GM12878 (cell line): ENCODE measurements at regions not wholly inside any gene's neighbourhood (a gene's known extent, or its start where the extent isn't known, plus 50 kb on each side); places are given as distances from the start of the nearest gene placed in this dataset.
"Not testable (repeated sequence)": the region's sequence is repeated elsewhere in the genome, so short reads cannot be mapped to it uniquely, and the experiment has no call there.

Experiments used
- ATAC-seq: fragments of 200-7000 bp; cut with Tn5 transposase; 3 replicates; pipeline ENCODE4 v1.9.1; 2020; ENCODE audit warnings: mild to moderate bottlenecking, moderate library complexity
- BruUV-seq: library from RNA; stranded (reverse); fragments of 400-500 nt; replicated peaks from 2 replicates; lab custom pipeline; 2021; lab: Mats Ljungman, UMichigan
- CTCF ChIA-PET: fragments of 300-600 bp; sonication (Branson Sonifier 250); formaldehyde crosslinking; extraction: SDS; loops from one replicate; lab custom pipeline; 2021; ENCODE audit warnings: inconsistent platforms; lab: Yijun Ruan, JAX
- POLR2A ChIA-PET: fragments of 350-600 bp; formaldehyde crosslinking; extraction: SDS; loops from one replicate; lab custom pipeline; 2021; ENCODE audit warnings: inconsistent platforms; lab: Charles Lee
- RAD21 ChIA-PET: fragments of 300-600 bp; sonication (Branson Sonifier 250); formaldehyde crosslinking; loops from one replicate; lab custom pipeline; 2023; ENCODE audit warnings: antibody characterized with exemption; ENCODE audit not compliant: unreplicated experiment; lab: Charles Lee
- SMC1A ChIA-PET: fragments of 300-600 bp; sonication (Branson Sonifier 250); formaldehyde crosslinking; loops from one replicate; lab custom pipeline; 2023; ENCODE audit not compliant: unreplicated experiment, uncharacterized antibody; lab: Charles Lee
- DNase-seq: peaks from one replicate; pipeline ENCODE4 v3.0.0-alpha.2; 2011; ENCODE audit warnings: low read depth, low spot score
- FAIRE-seq: peaks from 3 replicates; lab custom pipeline; 2011; peaks lifted over from hg19 to GRCh38; lab: Jason Lieb, UNC
- H2AFZ ChIP-seq: 2 replicates; pipeline ENCODE4 v1.6.0; 2011; ENCODE audit warnings: low read depth, low read length, control low read depth; ENCODE audit not compliant: control insufficient read depth
- H3K27ac ChIP-seq: 2 replicates; pipeline ENCODE4 v1.5.1; 2011; ENCODE audit warnings: control low read depth; ENCODE audit not compliant: control insufficient read depth, insufficient read depth
- H3K27me3 ChIP-seq, 2 experiments: replicated peaks in 1 of 2; 2 replicates each; pipeline versions ENCODE4 v1.6.0 to v1.6.1; 2011; ENCODE audit warnings: low read length in 1 of 2; ENCODE audit not compliant: control insufficient read depth in 2 of 2, insufficient read depth in 2 of 2
- H3K36me3 ChIP-seq, 2 experiments: 2 replicates each; pipeline ENCODE4 v1.5.1; 2011; ENCODE audit warnings: low read length in 1 of 2; ENCODE audit not compliant: control insufficient read depth in 2 of 2, insufficient read depth in 2 of 2
- H3K4me1 ChIP-seq: 2 replicates; pipeline ENCODE4 v1.6.1; 2011; ENCODE audit warnings: mild to moderate bottlenecking, low read length, moderate library complexity, mixed read lengths; ENCODE audit not compliant: control insufficient read depth, insufficient read depth
- H3K4me2 ChIP-seq: 2 replicates; pipeline ENCODE4 v1.6.0; 2011; ENCODE audit warnings: control low read depth; ENCODE audit not compliant: control insufficient read depth, insufficient read depth
- H3K4me3 ChIP-seq: fragments of 200-600 bp; sonication (generic); 2 replicates; pipeline ENCODE4 v1.5.1; 2016
- H3K79me2 ChIP-seq: 2 replicates; pipeline ENCODE4 v1.6.0; 2011; ENCODE audit warnings: low read length; ENCODE audit not compliant: control insufficient read depth, insufficient read depth
- H3K9ac ChIP-seq: 2 replicates; pipeline ENCODE4 v1.8.0; 2011; ENCODE audit warnings: low read length, control low read depth, mixed read lengths; ENCODE audit not compliant: control insufficient read depth, insufficient read depth
- H3K9me3 ChIP-seq: replicated peaks from 3 replicates; pipeline ENCODE4 v1.5.1; 2011; ENCODE audit warnings: mild to moderate bottlenecking, low read length; ENCODE audit not compliant: control insufficient read depth, insufficient read depth
- H4K20me1 ChIP-seq: 2 replicates; pipeline ENCODE4 v1.6.0; 2011; ENCODE audit not compliant: control insufficient read depth, insufficient read depth
- IRF4 ChIP-seq: IDR thresholded peaks from 2 replicates; pipeline ENCODE4 v1.6.1; 2011; ENCODE audit warnings: low read depth, low read length
- RCOR1 ChIP-seq: conservative IDR thresholded peaks from 2 replicates; pipeline ENCODE4 v1.6.1; 2012; ENCODE audit warnings: low read depth, low read length, improper control_type of control experiment
- RELA ChIP-seq: fragments of 450-650 bp; IDR thresholded peaks from 2 replicates; pipeline ENCODE4 v1.8.0; 2014; ENCODE audit warnings: borderline replicate concordance; ENCODE audit not compliant: partially characterized antibody
- SREBF1 ChIP-seq: IDR thresholded peaks from 2 replicates; pipeline ENCODE4 v1.6.1; 2012; ENCODE audit warnings: mild to moderate bottlenecking, low read length
- TARDBP ChIP-seq: IDR thresholded peaks from 2 replicates; pipeline ENCODE4 v1.6.1; 2016; ENCODE audit warnings: borderline replicate concordance
- YBX1 ChIP-seq: fragments of 450-650 bp; IDR thresholded peaks from 2 replicates; pipeline ENCODE4 v1.6.1; 2016; ENCODE audit warnings: antibody characterized with exemption
- ZNF217 ChIP-seq: fragments of 450-650 bp; IDR thresholded peaks from 2 replicates; pipeline ENCODE4 v1.6.1; 2017; ENCODE audit warnings: antibody characterized with exemption, mild to moderate bottlenecking
- WGBS: methylation state at CpG from one replicate; pipeline ENCODE4 v1.1.6; 2016; ENCODE audit warnings: low lambda C conversion rate; ENCODE audit not compliant: insufficient replicate concordance, insufficient coverage; ENCODE audit errors: missing lambda C conversion rate; 5-methylcytosine and 5-hydroxymethylcytosine counted together
- in situ Hi-C: fragments of 300-500 bp; cut with MboI; formaldehyde crosslinking; loops from 9 replicates; pipeline ENCODE4 v1.14.3; 2018; ENCODE audit warnings: mixed read lengths
- intact Hi-C: fragments of 100-400 bp; cut with micrococcal nuclease; formaldehyde crosslinking; loops from one replicate; pipeline ENCODE4 v1.14.2; 2022; ENCODE audit not compliant: unreplicated experiment
- TF ChIP-seq, protein P1 (sequence below): fragments of 450-650 bp; IDR thresholded peaks from 2 replicates; pipeline ENCODE4 v1.6.1; 2016; ENCODE audit warnings: mild to moderate bottlenecking
- TF ChIP-seq, protein P2 (sequence below): IDR thresholded peaks from 2 replicates; pipeline ENCODE4 v1.6.1; 2011; ENCODE audit warnings: borderline replicate concordance, low read depth, mild to moderate bottlenecking, moderate library complexity, mixed read lengths, low read length; ENCODE audit not compliant: insufficient read depth; ENCODE audit errors: extremely low read length

DNA sequence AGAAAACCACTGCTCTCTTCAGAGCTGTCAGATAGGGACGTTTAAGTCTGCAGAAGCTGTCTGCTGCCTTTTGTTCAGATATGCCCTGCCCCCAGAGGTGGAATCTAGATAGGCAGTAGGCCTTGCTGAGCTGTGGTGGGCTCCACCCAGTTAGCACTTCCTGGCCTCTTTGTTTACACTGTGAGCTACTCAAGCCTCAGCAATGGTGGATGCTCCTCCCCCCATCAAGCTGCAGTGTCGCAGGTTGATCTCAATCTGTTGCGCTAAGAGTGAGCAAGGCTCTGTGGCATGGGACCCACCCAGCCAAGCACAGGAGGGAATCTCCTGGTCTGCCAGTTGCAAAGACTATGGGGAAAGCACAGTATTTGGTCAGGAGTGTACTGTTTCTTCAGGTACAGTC lies 59.2 kb upstream of the ZNF641 start:
- H3K4me3 ChIP-seq, H2AFZ ChIP-seq: not testable (repeated sequence)

DNA sequence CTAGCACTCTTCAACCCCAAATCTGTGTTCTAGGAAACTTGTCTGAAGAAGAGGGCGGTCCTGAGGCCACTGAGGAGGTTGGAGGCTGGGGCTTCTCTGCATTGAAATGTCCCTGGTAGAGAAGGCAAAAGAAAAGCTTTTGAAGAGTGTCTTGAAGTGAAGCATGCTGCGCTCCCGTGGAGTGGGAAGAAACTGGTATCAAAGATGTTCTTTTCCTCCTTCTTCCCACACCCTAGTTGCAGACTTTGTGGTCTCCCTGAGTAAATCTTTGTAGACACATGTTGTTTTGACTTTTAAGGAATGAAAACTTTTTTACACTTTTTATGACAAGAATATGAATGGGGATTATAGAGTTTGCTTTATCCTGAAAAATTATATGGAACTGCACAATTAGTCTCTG lies 59.0 kb upstream of the ANP32D start:
- CTCF ChIA-PET: no interaction called here
- H3K4me1 ChIP-seq: no peaks in the 10 kb centered on the region
- FAIRE-seq (no peak), ATAC-seq (no peak), DNase-seq (no peak)
- no peak overlapping the region for H3K27ac ChIP-seq
- H3K79me2 ChIP-seq: no peaks in the 10 kb centered on the region
- no peaks in the 10 kb centered on the region for H3K27me3 ChIP-seq
- POLR2A ChIA-PET: no interaction called here
- no peak overlapping the region for H2AFZ ChIP-seq
- H3K4me3 ChIP-seq: no peak overlapping the region
- H3K4me2 ChIP-seq: no peak overlapping the region
- no peaks in the 10 kb centered on the region for H3K9me3 ChIP-seq
- intact Hi-C loops (no loop called here), in situ Hi-C loops (no loop called here)
- H4K20me1 ChIP-seq: no peaks in the 10 kb centered on the region
- no peak overlapping the region for H3K9ac ChIP-seq
- SMC1A ChIA-PET: no interaction called here
- RAD21 ChIA-PET: no interaction called here
- no peaks in the 10 kb centered on the region for H3K36me3 ChIP-seq
- TF ChIP-seq, protein P1, sequence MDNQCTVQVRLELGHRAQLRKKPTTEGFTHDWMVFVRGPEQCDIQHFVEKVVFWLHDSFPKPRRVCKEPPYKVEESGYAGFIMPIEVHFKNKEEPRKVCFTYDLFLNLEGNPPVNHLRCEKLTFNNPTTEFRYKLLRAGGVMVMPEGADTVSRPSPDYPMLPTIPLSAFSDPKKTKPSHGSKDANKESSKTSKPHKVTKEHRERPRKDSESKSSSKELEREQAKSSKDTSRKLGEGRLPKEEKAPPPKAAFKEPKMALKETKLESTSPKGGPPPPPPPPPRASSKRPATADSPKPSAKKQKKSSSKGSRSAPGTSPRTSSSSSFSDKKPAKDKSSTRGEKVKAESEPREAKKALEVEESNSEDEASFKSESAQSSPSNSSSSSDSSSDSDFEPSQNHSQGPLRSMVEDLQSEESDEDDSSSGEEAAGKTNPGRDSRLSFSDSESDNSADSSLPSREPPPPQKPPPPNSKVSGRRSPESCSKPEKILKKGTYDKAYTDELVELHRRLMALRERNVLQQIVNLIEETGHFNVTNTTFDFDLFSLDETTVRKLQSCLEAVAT: no peak
- no peak for TF ChIP-seq SREBF1
- TF ChIP-seq TARDBP: no peak
- TF ChIP-seq YBX1: no peak
- no peak for TF ChIP-seq ZNF217
- no peak for TF ChIP-seq RELA
- TF ChIP-seq RCOR1: no peak
- TF ChIP-seq IRF4: no peak
- TF ChIP-seq, protein P2, sequence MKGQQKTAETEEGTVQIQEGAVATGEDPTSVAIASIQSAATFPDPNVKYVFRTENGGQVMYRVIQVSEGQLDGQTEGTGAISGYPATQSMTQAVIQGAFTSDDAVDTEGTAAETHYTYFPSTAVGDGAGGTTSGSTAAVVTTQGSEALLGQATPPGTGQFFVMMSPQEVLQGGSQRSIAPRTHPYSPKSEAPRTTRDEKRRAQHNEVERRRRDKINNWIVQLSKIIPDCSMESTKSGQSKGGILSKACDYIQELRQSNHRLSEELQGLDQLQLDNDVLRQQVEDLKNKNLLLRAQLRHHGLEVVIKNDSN: no peak
- WGBS: 57% methylated on average over 3 of the region's 3 CpGs
- no TSS peak for BruUV-seq

More for the DNA sequence above, 59.2 kb upstream of the ZNF641 start:
- H3K27ac ChIP-seq, H4K20me1 ChIP-seq, SMC1A ChIA-PET, H3K27me3 ChIP-seq, H3K9ac ChIP-seq, in situ Hi-C loops, BruUV-seq, FAIRE-seq, intact Hi-C loops, H3K4me1 ChIP-seq, DNase-seq, H3K36me3 ChIP-seq, POLR2A ChIA-PET, ATAC-seq, RAD21 ChIA-PET, H3K4me2 ChIP-seq, H3K79me2 ChIP-seq, CTCF ChIA-PET, H3K9me3 ChIP-seq: not testable (repeated sequence)
- WGBS: 68% methylated on average over 3 of the region's 3 CpGs
